ENCODE measurements at regions not wholly inside any gene's neighbourhood (a gene's known extent, or its start where the extent isn't known, plus 50 kb on each side); places are given as distances from the start of the nearest gene placed in this dataset.

DNA sequence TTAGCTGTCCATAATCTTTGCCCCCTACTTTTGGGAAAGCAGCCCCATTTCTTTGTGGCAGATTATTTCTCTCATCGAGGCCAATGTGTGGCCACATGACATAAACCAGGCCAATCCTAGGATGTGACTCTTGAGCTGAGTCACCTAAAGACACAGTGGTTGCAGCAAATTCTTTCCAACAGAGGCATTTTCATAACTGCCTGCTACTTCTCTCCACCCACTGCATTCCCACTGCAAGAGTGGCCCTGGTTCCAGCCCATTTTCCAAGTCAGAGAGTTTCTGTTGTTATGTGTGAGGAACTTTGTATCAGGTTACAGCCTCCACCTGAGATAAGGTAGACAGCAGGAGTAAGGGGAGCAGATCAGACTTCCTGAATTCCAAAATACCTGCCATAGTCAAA is 195.2 kb downstream of the RGS9 start:
- no peaks in the 10 kb centered on the region for H3K9me3 ChIP-seq (ENCODE audit: control extremely low read depth in 1 of 3, control insufficient read depth in 2 of 3, insufficient read depth in 1 of 3, low read length in 2 of 3)
- Mint-ChIP-seq H3K4me3 (no peak overlapping the region), H3K4me1 (no peaks in the 10 kb centered on the region), H3K27me3 (peaks cover 35% of the 10 kb centered on the region), H3K27ac (no peak overlapping the region), H3K9me3 (ENCODE audit: insufficient read depth) (no peaks in the 10 kb centered on the region)
- no peaks in the 10 kb centered on the region for H3K79me2 ChIP-seq (ENCODE audit: control insufficient read depth, insufficient read depth, low read length)
- ChIA-PET POLR2A (no interaction called here), CTCF (no interaction called here)
- H3K4me1 ChIP-seq (ENCODE audit: control insufficient read depth in 2 of 2, insufficient read depth in 2 of 2, low read length in 2 of 2): no peaks in the 10 kb centered on the region
- H3K9ac ChIP-seq (ENCODE audit: low read length): no peak overlapping the region
- H3K27ac ChIP-seq (ENCODE audit: low read length in 2 of 2): no peak overlapping the region
- H4K20me1 ChIP-seq (ENCODE audit: control insufficient read depth, insufficient read depth, low read length, poor library complexity, severe bottlenecking): no peaks in the 10 kb centered on the region
- no peak for DNase-seq
- H3K4me3 ChIP-seq (ENCODE audit: control extremely low read depth in 1 of 5, extremely low read depth in 1 of 5, insufficient read depth in 1 of 5, low read depth in 2 of 5, low read length in 4 of 5): no peak overlapping the region
- TF ChIP-seq CTCF (IDR thresholded peaks at IDR 0.05) (no peak), EZH2 (IDR thresholded peaks at IDR 0.05; ENCODE audit: borderline replicate concordance, insufficient read depth, low read depth, low read length, poor library complexity, severe bottlenecking) (no peak)
- no peak for ATAC-seq (ENCODE audit: low read depth)
- H3K4me2 ChIP-seq (replicated peaks; ENCODE audit: low read depth, low read length, poor library complexity, severe bottlenecking): no peak overlapping the region
- peaks cover 0 to 8% (median 1%) of the 10 kb centered on the region in 4 experiments for H3K27me3 ChIP-seq (replicated peaks in 1 of 4; ENCODE audit: control extremely low read depth in 1 of 4, control insufficient read depth in 3 of 4, insufficient read depth in 4 of 4, low read length in 3 of 4)
- H2AFZ ChIP-seq (ENCODE audit: insufficient read depth, low read depth, low read length, poor library complexity, severe bottlenecking): no peak overlapping the region
- 87% methylated on average over 1 of the region's 1 CpG for WGBS (ENCODE audit: insufficient coverage)
- no peaks in the 10 kb centered on the region for H3K36me3 ChIP-seq (replicated peaks in 1 of 2; ENCODE audit: control extremely low read depth in 1 of 2, control insufficient read depth in 1 of 2, extremely low read depth in 1 of 2, insufficient read depth in 2 of 2, low read length in 1 of 2)
- intact Hi-C loops (cut with micrococcal nuclease): no loop called here

- DNase-seq: no peak
- H3K36me3 ChIP-seq (replicated peaks in 1 of 2; ENCODE audit: control extremely low read depth in 1 of 2, control insufficient read depth in 1 of 2, extremely low read depth in 1 of 2, insufficient read depth in 2 of 2, low read length in 1 of 2): no peaks in the 10 kb centered on the region
- ChIA-PET POLR2A (no interaction called here), CTCF (no interaction called here)
- Mint-ChIP-seq H3K4me3 (no peak overlapping the region), H3K27me3 (peaks cover 31% of the 10 kb centered on the region), H3K9me3 (ENCODE audit: insufficient read depth) (no peaks in the 10 kb centered on the region), H3K27ac (no peak overlapping the region), H3K4me1 (no peaks in the 10 kb centered on the region)
- ATAC-seq (ENCODE audit: low read depth): no peak
- H3K27me3 ChIP-seq (replicated peaks in 1 of 4; ENCODE audit: control extremely low read depth in 1 of 4, control insufficient read depth in 3 of 4, insufficient read depth in 4 of 4, low read length in 3 of 4): peaks cover 0 to 8% (median 0%) of the 10 kb centered on the region in 4 experiments
- no peak overlapping the region for H2AFZ ChIP-seq (ENCODE audit: insufficient read depth, low read depth, low read length, poor library complexity, severe bottlenecking)
- no peaks in the 10 kb centered on the region for H3K4me1 ChIP-seq (ENCODE audit: control insufficient read depth in 2 of 2, insufficient read depth in 2 of 2, low read length in 2 of 2)
- H3K4me2 ChIP-seq (replicated peaks; ENCODE audit: low read depth, low read length, poor library complexity, severe bottlenecking): no peak overlapping the region
- H3K27ac ChIP-seq (ENCODE audit: low read length in 2 of 2): no peak overlapping the region
- no peaks in the 10 kb centered on the region for H3K79me2 ChIP-seq (ENCODE audit: control insufficient read depth, insufficient read depth, low read length)
- TF ChIP-seq EZH2 (IDR thresholded peaks at IDR 0.05; ENCODE audit: borderline replicate concordance, insufficient read depth, low read depth, low read length, poor library complexity, severe bottlenecking): no peak
- no peak for TF ChIP-seq CTCF (IDR thresholded peaks at IDR 0.05)
- no peak overlapping the region for H3K4me3 ChIP-seq (ENCODE audit: control extremely low read depth in 1 of 5, extremely low read depth in 1 of 5, insufficient read depth in 1 of 5, low read depth in 2 of 5, low read length in 4 of 5)
- no peak overlapping the region for H3K9ac ChIP-seq (ENCODE audit: low read length)
- intact Hi-C loops (cut with micrococcal nuclease): no loop called here
- no peaks in the 10 kb centered on the region for H4K20me1 ChIP-seq (ENCODE audit: control insufficient read depth, insufficient read depth, low read length, poor library complexity, severe bottlenecking)
- H3K9me3 ChIP-seq (ENCODE audit: control extremely low read depth in 1 of 3, control insufficient read depth in 2 of 3, insufficient read depth in 1 of 3, low read length in 2 of 3): no peaks in the 10 kb centered on the region
Measured at GRCh38 chr17:65328567-65328966, 191.4 kb downstream of the RGS9 start.
